ENCODE measurements at regions not wholly inside any gene's neighbourhood (a gene's known extent, or its start where the extent isn't known, plus 50 kb on each side); places are given as distances from the start of the nearest gene placed in this dataset.

- DNase-seq (ENCODE audit: low spot score in 2 of 2): no peak
- Histone ChIP-seq H3K27ac (no peak overlapping the region), H3K36me3 (no peaks in the 10 kb centered on the region), H3K4me3 (no peak overlapping the region), H3K9me3 (no peaks in the 10 kb centered on the region), H3K27me3 (no peaks in the 10 kb centered on the region), H3K4me1 (no peaks in the 10 kb centered on the region)
- 86% methylated on average over 8 of the region's 8 CpGs for WGBS
- no peak for TF ChIP-seq POLR2A (IDR thresholded peaks at IDR 0.05)
- TF ChIP-seq EP300 (IDR thresholded peaks at IDR 0.05): no peak
- no peak for TF ChIP-seq POLR2AphosphoS5 (IDR thresholded peaks at IDR 0.05)
- TF ChIP-seq CTCF (IDR thresholded peaks at IDR 0.05): no peak
Observed at GRCh38 chr11:115564851-115565250, 60.6 kb upstream of the CADM1 start.

- DNase-seq (ENCODE audit: low spot score in 2 of 2): no peak
- Histone ChIP-seq H3K4me1 (no peaks in the 10 kb centered on the region), H3K27me3 (no peaks in the 10 kb centered on the region), H3K36me3 (no peaks in the 10 kb centered on the region), H3K4me3 (no peak overlapping the region), H3K27ac (no peak overlapping the region), H3K9me3 (no peaks in the 10 kb centered on the region)
- TF ChIP-seq CTCF (IDR thresholded peaks at IDR 0.05): no peak
- no peak for TF ChIP-seq EP300 (IDR thresholded peaks at IDR 0.05)
- no peak for TF ChIP-seq POLR2A (IDR thresholded peaks at IDR 0.05)
- no peak for TF ChIP-seq POLR2AphosphoS5 (IDR thresholded peaks at IDR 0.05)
- WGBS: 70% methylated on average over 2 of the region's 2 CpGs
Observed at GRCh38 chr11:115561116-115561515, 56.9 kb upstream of the CADM1 start.

GRCh38 chr11:115558635-115559034 lies 54.4 kb upstream of the CADM1 start:
- H3K27me3 ChIP-seq: no peaks in the 10 kb centered on the region
- no peaks in the 10 kb centered on the region for H3K9me3 ChIP-seq
- no peak for DNase-seq (ENCODE audit: low spot score in 2 of 2)
- no peak overlapping the region for H3K4me3 ChIP-seq
- WGBS: 100% methylated on average over 1 of the region's 1 CpG
- no peaks in the 10 kb centered on the region for H3K36me3 ChIP-seq
- H3K4me1 ChIP-seq: no peaks in the 10 kb centered on the region
- H3K27ac ChIP-seq: no peak overlapping the region
- no peak for TF ChIP-seq POLR2AphosphoS5 (IDR thresholded peaks at IDR 0.05)
- TF ChIP-seq POLR2A (IDR thresholded peaks at IDR 0.05): no peak
- no peak for TF ChIP-seq EP300 (IDR thresholded peaks at IDR 0.05)
- TF ChIP-seq CTCF (IDR thresholded peaks at IDR 0.05): no peak

GRCh38 chr11:115557681-115558080 lies 53.5 kb upstream of the CADM1 start:
- Histone ChIP-seq H3K27ac (no peak overlapping the region), H3K36me3 (no peaks in the 10 kb centered on the region), H3K4me1 (no peaks in the 10 kb centered on the region), H3K27me3 (no peaks in the 10 kb centered on the region), H3K9me3 (no peaks in the 10 kb centered on the region), H3K4me3 (no peak overlapping the region)
- WGBS: 88% methylated on average over 7 of the region's 7 CpGs
- TF ChIP-seq EP300 (IDR thresholded peaks at IDR 0.05) (no peak), CTCF (IDR thresholded peaks at IDR 0.05) (no peak), POLR2A (IDR thresholded peaks at IDR 0.05) (no peak), POLR2AphosphoS5 (IDR thresholded peaks at IDR 0.05) (no peak)
- DNase-seq (ENCODE audit: low spot score in 2 of 2): no peak

- H3K27ac ChIP-seq: no peak overlapping the region
- DNase-seq (ENCODE audit: low spot score in 2 of 2): no peak
- no peak overlapping the region for H3K4me3 ChIP-seq
- 75% methylated on average over 7 of the region's 7 CpGs for WGBS
- no peaks in the 10 kb centered on the region for H3K9me3 ChIP-seq
- no peak for TF ChIP-seq CTCF (IDR thresholded peaks at IDR 0.05)
- TF ChIP-seq POLR2AphosphoS5 (IDR thresholded peaks at IDR 0.05): no peak
- no peak for TF ChIP-seq EP300 (IDR thresholded peaks at IDR 0.05)
- TF ChIP-seq POLR2A (IDR thresholded peaks at IDR 0.05): no peak
- H3K4me1 ChIP-seq: no peaks in the 10 kb centered on the region
- no peaks in the 10 kb centered on the region for H3K27me3 ChIP-seq
- no peaks in the 10 kb centered on the region for H3K36me3 ChIP-seq
Observed at GRCh38 chr11:115556984-115557383, 52.8 kb upstream of the CADM1 start.

Measured in suprapubic skin (tissue), 4 donors.